M059J (cell line): ENCODE measurements at regions not wholly inside any gene's neighbourhood (a gene's known extent, or its start where the extent isn't known, plus 50 kb on each side); places are given as distances from the start of the nearest gene placed in this dataset.
A peak's percentile ranks its signal among the peaks of the same experiment; 100 is the strongest.

Experiments
- DNase-seq: peaks from one replicate; pipeline ENCODE4 v3.0.0-alpha.2; 2012; ENCODE audit warnings: low read depth

DNA sequence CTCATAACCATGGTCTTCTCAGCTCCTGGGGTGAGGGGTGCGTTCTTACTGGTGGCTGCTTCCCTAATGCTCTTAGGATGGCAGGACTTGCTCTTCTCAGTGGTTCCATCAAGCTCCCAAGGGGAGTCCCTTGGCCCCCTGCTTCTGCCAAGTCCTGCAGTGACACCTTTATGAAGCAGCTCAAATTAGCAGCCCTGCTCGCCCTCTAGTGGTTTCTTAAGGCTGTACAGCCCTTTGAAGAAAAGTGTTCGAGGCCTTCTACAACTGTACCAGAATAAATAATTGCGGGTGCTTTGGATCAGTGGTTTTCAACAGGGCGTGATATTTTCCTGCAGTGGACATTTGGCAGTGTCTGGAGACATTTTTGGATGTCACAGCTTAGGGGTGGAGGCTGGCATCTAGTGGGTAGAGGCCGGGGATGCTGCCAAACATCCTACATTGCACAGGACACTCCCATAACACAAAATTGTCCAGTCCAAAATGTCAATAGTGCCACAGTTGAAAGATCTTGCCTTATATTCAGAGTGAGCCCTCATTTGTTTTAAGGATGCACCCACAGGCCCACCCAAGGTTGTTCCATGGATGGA lies 204.7 kb upstream of the S100G start:
- peak; percentile 57 for DNase-seq

GRCh38 chrX:16451334-16451733 lies 198.6 kb upstream of the S100G start:
- DNase-seq = no peak

DNA sequence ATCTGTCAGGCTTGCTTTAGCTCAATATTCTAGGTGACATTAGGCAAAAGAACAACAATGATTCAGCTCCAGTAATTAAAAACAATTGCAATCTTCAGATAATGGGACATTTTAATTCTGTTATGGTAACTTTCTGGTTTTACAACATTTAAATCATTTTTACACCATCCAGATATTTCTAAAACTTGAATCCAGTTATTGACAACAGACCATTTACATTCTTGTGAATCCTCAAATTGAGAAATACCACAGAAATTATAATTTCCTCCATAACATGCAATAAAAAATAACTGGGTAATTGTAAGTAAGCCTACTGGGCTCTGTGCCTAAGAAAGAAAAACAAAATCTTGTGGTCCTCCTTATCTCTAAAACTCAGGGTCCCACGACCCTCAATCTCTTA lies 195.0 kb upstream of the S100G start:
- no peak for DNase-seq

GRCh38 chrX:16457239-16457638 lies 192.7 kb upstream of the S100G start:
- DNase-seq = no peak

DNA sequence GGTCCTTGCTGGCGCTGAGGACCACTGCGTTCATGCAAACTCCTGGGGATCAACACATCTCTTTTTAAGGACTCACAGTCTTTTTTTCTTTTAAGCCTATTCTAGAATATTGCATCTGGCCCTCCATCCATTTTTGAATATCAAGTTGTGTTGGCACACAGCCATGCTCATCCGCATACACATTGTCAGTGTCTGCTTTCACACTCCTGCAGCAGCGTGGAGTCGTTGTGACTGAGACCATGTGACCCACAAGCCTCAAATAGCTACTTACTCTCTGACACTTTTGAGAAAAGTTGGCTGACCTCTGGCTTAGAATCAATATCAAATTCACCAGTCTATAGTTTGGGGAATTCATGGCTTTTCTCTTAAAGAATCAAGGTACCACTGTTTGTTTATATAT lies 191.8 kb upstream of the S100G start:
- no peak for DNase-seq

DNA sequence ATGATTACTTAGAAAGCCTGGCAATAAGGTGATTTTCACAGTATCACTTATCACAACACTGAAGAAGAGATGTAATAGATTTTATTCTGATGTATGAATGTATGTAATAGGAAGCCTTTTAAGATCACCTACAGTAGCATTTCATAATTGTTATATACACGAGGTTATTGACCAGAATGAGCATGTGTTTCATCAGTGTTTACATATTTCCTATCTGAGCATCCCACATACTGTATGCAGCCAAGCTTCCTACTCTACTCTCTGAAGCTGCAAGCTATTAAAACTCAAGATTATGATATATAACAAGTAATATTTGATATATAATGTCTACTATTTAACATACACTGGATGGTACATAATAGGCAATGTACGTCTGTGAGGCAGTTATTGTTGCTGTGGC lies 190.9 kb upstream of the S100G start:
- DNase-seq = no peak

- DNase-seq = no peak
Measured at GRCh38 chrX:16461968-16462367, 188.0 kb upstream of the S100G start.

DNA sequence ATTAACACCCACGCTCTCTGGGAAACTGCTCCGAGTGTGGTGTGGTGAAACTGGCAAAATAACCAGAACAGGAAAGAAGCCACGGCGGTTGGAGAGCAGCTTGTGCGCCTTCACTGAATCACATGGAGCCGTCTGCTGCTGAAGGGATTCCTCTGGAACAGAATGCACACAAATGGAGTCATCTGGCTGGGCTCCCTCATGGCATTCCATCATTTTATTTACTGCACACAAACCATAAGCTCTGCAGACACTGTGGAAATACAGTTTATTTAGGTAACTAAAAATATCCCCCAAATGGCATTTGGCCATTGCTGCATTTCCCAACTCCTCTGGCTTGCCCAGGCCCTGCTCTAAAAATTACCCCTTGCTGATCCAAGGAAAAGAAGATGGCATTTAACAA lies 187.0 kb upstream of the S100G start:
- no peak for DNase-seq

GRCh38 chrX:16464369-16464768 lies 185.6 kb upstream of the S100G start:
- DNase-seq = no peak

- DNase-seq = peak; percentile 38
Measured at GRCh38 chrX:16465081-16465876, 184.7 kb upstream of the S100G start.

DNA sequence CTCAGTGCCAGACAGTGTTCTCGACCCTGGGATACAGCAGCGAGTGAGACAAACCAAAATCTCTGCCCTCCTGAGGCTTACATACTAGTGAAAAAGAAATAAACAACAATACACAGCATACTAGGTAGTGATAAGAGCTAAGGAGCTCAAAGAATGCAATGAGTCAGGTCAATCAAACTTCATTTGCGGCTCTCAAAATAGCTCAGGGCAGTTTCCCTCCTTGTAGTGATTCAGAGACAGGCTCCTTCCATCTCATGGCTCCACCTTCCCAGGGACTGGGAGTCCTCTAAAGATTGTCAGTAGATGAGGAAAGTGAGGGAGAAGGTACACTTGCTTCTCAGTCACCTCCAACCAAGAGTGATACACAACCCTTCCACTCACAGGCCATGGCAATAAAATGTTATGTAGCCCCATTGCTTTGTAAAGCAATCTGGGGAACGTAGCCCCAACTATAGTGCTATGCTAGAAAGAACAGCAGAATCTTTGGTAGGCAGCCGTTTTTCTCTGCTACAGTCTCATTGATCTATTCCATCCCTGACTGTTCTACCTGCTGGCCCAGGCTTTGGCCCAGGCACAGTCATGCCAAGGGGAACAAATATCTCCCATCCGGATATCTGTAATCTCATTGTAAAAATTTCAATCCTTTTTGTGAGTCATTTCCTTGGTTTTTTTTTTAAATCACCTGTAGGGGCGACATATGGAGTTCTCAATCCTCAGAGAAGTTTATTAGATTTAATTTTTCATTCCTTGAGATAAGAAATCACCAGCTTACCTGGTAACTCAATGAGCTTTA lies 183.1 kb upstream of the S100G start:
- peak; percentile 92 for DNase-seq

DNA sequence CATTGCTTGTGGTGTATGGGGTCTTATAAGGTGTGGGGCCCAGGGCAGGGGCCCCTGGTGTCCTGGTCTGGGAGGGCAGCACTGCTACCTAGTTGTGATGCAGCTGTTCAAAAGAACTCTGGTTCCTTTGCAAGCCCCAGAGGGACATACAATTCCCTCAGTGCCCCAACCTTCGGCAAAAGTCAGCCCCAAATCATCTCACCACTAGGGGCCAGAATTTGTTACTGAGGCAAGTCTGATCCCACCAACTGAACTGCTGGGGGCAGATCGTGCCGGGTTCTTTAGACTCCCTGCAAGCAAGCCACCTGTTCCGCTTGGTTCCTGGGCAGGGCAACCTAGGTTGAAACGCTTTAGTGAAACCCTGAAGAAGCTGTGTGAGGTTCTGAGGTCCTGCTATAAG lies 180.1 kb upstream of the S100G start:
- DNase-seq = no peak

GRCh38 chrX:16472345-16472744 lies 177.6 kb upstream of the S100G start:
- DNase-seq = no peak

DNA sequence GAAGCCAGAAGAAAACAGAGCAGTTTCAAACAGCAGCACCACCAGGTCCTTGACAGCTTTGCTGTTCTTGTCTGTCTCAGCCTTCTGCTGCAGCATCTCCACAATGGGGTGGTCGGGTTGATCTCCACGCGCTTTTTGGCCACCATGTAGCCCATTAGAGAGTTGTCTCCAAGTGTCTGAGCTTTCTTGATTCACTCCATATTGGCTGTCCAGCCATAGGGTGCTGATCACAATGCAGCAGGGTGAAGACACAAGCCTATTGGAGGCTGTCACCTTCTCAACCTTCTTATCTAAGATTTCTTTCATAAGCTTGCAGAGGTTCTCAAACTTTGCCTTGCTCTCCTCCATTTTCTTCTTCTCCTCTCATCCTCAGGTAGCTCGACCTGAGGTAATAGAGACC lies 175.4 kb upstream of the S100G start:
- DNase-seq = no peak

DNA sequence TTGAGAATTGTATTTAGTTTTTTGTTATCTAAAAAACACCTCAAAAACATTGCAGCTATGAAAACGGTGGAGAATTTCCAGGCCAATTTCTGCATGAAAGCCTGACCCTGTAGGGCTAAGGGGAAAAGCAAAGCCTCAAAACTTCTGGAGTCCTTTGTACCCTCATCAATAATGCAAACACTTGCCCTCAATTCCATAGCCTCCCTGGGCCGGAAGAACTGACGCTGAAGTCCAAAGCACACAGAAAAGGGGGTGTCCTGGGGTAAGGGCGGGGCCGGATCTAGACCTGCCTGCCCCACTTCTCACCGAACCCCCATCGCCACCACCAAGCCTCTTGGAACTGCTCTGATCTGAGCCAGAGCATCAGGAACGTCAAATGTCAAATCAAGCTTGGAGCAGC lies 173.9 kb upstream of the S100G start:
- no peak for DNase-seq

DNA sequence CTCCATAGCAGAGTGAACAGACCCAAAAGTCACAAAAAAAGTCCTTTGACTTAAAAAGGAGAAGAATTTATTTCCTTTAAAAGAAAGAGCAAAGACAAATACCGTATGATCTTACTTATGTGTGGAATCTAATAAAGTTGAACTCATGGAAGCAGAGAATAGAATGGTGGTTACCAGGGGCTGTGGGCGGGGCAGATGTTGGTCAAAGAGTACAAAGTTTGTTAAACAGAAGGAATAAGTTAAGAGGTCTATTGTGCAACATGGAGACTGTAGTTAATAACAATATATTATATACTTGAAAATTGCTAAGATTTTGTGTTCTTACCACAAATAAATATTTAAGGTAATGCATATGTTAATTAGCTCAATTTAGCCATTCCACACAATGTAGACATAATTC lies 173.3 kb upstream of the S100G start:
- no peak for DNase-seq

- DNase-seq = peak; percentile 85
Measured at GRCh38 chrX:16479206-16479869, 170.6 kb upstream of the S100G start.

GRCh38 chrX:16480049-16480448 lies 169.9 kb upstream of the S100G start:
- DNase-seq = no peak

DNA sequence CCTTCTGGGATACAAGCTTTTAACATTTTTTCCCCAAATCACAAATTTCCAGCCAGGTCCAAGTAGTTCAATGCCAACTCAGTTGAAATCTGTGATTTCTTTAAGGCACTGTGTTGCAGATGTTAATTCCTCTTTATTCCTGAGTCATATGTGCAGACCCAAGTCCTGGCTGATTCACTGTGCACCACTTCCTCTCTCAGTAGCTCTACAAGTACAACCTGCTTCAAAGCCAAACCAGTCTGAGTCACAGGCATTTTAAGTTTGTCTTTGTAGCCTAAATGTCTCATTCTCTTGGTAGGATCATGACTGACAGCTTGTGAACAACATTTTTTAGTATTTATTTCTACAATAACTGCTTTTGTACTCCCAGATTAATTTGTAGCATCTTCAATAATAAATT lies 165.6 kb upstream of the S100G start:
- DNase-seq = peak; percentile 94

- no peak for DNase-seq
Measured at GRCh38 chrX:16487620-16488385, 162.2 kb upstream of the S100G start.

- peak; percentile 22 for DNase-seq
Measured at GRCh38 chrX:16488959-16489358, 161.0 kb upstream of the S100G start.

DNA sequence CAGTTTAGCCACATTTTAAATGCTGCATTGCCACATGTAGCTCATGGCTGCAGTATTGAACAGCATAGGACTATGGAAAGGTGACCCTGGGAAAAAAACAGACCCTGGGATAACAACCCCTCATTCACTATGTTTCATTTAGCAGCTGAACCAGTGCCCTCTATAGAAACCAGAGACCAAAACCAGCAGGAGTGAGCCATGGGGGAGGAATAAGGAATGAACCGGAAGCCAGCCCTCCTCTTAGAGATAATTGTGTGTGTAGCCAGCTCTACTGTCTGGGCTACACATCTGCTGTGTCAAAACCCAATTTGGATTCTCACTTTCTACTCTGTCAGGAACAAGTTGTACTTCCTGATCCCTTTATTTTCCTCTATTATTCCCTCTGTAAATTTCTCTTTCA lies 158.5 kb upstream of the S100G start:
- no peak for DNase-seq
